ENCODE measurements at regions not wholly inside any gene's neighbourhood (a gene's known extent, or its start where the extent isn't known, plus 50 kb on each side); places are given as distances from the start of the nearest gene placed in this dataset.

DNA sequence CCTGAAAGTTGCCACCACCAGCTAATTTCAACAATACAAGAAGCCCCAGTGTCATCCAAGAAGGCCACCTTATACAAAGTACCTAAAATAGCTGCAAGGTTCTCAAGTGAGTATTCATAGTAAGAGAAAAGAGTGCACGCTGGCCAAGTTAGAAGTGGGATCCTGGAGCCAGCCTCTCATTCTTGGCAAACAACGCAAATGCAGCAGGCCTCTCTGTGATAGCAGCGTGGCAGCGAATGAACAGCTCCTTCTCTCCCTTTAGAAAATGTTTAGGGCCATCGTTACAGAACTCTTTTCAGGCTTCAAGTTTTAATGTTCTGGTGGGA, 78.0 kb upstream of the IFNG-AS1 start:
- no peak for FAIRE-seq

DNA sequence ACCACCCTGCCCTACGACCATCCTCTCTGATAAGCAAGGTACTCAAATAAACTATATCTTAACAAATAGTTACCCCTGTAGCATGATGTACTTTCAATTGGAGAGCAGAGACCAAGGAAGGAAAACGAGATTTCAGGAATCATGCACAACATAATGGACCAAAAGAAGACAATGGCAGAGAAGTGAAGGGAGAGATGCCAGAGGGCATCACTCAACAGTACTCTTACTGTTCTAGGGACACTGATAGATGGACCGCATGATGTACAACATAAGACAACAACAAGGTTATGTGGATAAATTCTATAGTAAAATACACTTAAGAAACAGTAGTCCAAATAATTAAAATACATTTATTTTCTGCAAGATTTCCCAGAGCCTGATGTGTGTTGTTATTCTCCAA, 77.5 kb upstream of the IFNG-AS1 start:
- no peak for FAIRE-seq

- no peak for FAIRE-seq
These were observed 73.9 kb upstream of the IFNG-AS1 start for GRCh38 chr12:67915335-67915851.

DNA sequence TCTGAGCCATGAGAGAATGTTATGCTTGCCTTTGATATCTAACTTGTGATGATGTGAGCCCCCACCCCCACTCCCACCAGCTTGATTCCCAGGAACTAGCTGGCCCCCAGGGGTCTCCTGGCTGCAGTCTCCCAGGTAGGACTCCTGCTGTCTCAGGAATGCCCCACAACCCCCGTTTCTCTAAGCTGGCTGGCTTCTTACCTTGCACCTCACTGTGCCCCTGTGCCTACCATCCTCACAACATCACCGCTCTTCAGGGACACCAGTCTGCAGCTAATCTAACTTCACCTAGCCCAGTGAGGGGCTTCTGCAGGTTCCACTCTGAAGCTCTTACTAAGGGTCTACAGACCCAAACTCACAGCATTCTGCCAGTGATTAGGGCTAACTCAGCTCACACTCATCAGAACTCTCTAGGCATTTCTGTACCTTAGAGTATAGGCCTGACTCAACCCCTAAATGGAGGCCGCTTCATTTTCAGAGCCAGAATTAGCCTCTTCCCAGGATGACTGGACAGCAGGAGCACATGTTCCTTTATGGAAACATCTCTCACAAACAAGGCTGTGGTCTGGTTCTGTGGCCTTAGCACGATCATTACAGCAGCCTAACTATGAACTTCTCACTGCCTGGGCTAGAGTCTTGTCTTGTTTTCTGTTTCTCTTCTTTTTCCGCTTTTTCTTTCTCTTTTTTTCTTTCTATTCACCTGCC, 72.8 kb upstream of the IFNG-AS1 start:
- FAIRE-seq: no peak

GRCh38 chr12:67917811-67918210, 71.4 kb upstream of the IFNG-AS1 start:
- no peak for FAIRE-seq

- FAIRE-seq: no peak
These were observed 70.8 kb upstream of the IFNG-AS1 start for GRCh38 chr12:67918441-67918840.

DNA sequence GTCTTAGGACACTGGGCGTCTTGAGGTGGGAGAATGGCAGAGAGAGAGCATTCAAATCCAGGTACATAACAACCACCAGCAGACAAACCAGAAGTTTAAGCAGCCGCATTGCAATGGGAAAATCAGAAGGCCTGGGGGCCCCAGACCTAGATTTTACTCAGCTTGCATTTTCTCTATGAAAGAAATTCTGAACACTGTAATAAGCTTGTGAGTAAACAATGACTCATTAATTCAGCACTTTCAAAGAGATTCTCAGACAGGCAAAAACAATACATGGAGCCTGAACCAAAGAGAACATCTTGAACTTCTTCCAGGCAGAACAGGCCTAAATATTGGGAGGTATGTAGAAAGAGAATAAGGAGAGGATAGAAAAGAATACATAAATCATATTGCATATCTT, 69.8 kb upstream of the IFNG-AS1 start:
- FAIRE-seq: no peak

DNA sequence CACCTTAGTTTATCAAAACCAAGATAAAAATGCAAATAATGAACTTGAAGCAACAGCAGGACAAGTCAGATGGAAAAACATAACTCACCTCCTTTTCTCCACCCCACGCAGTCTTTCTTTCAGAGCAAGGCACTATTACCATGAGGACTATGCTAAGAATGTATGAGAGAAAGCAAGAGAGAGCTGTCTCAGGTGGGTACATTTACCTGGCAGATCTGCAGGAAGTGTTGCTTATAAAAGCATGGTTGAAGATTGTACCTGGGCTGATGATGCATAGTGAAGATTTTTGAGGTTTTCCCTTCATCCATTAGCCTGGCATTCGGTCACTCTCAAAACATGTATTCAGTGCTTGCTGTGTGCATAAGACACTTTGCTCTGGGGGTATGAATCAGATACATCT, 68.8 kb upstream of the IFNG-AS1 start:
- FAIRE-seq: no peak

DNA sequence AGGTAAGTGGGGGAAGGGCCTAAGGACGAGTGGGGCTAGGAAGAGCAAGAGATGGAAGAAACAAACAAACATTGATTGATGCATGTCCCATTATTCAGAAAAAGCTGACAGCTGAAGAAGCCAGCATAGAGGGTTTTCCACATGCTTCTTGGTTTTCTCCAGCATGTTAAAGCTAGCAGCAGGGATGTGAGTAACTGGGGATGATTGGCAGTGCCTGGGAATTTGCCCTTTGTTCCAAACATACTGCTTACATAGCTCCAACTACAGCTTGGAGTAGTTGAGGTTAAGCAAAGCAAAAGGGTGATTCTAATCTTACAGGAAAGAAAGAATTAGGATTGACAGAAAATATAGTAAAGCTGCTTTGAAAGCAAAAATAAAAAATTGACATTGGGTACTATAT, 68.0 kb upstream of the IFNG-AS1 start:
- no peak for FAIRE-seq

DNA sequence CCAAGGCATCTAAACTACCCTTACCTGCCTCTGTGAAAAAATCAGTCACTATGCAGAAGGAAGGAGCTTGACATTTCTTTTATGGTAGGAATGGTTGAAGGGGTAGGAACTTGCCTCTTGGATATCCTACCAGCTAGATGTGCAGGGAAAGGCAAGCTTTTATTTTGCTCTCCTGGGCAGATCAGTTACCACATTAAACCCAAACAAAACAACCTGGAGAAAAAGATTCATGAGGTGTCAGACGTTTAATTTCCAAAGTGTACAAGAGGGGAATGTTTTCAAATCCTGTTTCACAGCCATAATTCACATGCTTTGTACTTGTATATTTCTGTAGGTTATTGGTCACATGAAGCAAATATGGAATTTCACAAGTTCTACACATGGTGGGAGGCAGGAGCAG, 67.0 kb upstream of the IFNG-AS1 start:
- FAIRE-seq: no peak

GRCh38 chr12:67925077-67925476, 64.2 kb upstream of the IFNG-AS1 start:
- no peak for FAIRE-seq

DNA sequence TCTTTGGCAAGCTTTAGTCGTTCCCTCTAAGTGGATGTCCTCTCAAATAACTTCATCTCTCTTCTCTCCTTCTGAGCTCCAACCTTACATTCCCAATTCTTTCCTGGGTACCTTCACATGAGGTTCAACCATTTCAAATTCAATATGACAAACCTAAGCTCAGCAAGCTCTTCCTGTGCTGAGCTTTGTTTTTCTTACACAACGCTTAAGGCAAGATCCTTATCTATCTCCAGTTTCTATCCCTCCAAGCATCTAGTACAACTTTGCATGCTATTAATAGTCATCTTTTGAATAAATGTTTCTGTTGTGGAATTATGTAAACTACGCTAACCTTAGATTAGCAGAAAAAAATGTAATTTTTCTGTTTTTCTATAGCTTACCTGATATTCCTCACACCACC, 63.7 kb upstream of the IFNG-AS1 start:
- FAIRE-seq: no peak

DNA sequence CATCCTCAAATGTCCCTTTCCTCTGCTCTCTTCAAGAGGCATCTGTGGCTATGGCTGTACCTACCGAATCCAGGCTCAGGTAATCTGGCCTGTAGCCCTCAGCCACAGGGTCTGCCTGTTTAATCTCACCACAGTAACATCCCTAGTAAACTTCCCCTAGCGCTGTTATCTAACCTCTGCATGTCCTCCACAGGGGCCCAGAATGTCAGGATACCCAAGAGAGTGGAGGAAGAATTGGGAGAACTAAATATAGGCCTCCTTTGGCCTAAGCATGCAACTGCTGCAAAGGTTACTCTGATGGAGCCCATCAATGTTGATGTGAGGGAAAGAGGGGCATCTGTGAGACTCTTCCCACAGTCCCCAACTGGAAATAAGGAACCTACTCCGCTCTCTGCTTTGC, 63.2 kb upstream of the IFNG-AS1 start:
- no peak for FAIRE-seq

GRCh38 chr12:67927324-67927723, 61.9 kb upstream of the IFNG-AS1 start:
- FAIRE-seq: no peak

GRCh38 chr12:67927815-67928214, 61.4 kb upstream of the IFNG-AS1 start:
- FAIRE-seq: no peak

DNA sequence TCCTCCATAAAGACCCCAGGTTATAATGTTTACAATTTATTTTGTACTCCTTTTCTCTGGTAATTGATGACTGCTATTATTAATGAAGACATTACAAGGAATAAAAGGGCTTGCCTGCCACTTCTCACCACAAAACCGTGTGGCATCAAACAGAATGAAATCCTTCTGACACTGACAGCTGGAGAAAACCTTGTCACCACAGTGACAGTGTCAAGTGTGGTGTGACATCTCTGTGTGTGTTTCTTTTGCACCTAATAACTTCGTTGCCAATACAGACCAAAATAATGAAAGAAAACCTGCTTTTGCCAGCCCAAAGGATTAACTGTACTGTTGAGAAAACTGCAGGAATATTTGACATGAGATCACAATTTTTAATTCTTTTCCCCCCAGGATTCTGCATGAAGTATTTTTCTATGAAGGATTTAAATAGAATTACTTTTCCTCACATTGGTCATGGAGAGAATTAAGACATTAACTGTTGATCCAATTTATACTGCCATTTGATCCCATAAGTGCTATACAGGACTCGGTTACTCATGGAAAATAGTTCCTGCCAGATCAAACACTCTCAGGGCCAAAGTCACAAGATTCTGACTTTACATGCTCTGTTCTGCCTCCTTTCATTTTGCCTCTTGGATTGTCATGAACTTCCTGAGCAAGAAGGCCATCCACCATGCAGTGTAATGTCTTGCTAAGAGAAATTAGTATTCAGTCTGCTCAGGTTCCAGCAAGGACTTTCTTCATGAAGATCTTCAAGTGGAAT, 60.4 kb upstream of the IFNG-AS1 start:
- no peak for FAIRE-seq

DNA sequence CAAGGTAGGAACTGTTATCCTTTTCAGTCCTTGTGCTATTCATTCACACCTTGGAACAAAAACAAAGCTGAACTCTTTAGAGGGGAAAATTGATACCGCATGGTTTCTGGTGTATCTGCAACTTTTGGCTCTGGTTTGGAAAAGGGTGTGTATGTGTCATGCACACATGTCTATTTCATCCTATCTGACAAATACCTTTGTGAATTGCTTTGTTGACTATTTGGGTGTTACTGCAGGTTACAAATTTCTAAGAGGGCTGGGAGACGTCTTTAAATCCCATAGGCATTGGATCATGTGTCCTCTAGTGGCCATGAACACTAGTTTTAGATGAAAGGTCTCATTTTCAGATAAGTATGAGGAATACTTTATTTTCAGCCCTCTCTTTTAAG, 59.9 kb upstream of the IFNG-AS1 start:
- FAIRE-seq: no peak

DNA sequence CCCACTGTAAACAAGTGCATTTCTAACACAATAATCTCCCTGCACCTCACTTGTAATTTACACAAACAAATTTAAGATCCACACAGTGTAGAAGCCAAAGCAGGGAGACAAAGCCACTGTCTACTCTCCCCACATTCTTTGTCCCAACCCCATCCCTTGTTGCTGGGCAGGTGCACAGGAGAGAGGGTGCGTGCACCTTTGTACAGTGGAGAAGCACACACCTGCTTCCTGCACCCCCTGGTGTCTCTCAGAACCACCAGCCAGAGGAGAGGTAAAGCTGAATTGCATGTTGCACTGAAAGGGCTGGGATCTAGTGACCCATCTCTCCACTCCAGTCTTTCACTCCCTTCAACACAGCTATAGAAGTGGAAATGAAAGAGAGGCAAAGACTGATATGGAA, 51.4 kb upstream of the IFNG-AS1 start:
- no peak for FAIRE-seq

Measured in colon (tissue), 2 donors.